OCI-LY3 (cell line): ENCODE measurements at regions not wholly inside any gene's neighbourhood (a gene's known extent, or its start where the extent isn't known, plus 50 kb on each side); places are given as distances from the start of the nearest gene placed in this dataset.

Experiments used
- H2AFZ ChIP-seq: fragments of 200-600, 300-600 bp; shearing (Covaris generic); 2 replicates; pipeline ENCODE4 v1.6.0; 2014; ENCODE audit warnings: antibody characterized with exemption, low read depth, low read length
- H3K27ac ChIP-seq: fragments of 200-600, 300-600 bp; sonication (generic); 2 replicates; pipeline ENCODE4 v1.5.1; 2014; ENCODE audit warnings: mild to moderate bottlenecking, low read length, moderate library complexity, mixed read lengths
- H3K27me3 ChIP-seq: fragments of 200-600, 300-600 bp; sonication (generic); 2 replicates; pipeline ENCODE4 v1.6.1; 2014; ENCODE audit warnings: low read depth, low read length, mixed read lengths
- H3K36me3 ChIP-seq: fragments of 200-600, 300-600 bp; sonication (generic); replicated peaks from 2 replicates; pipeline ENCODE3; 2014; ENCODE audit warnings: low read depth, low read length, mixed read lengths
- H3K4me1 ChIP-seq: fragments of 300-600, 200-600 bp; sonication (generic); 2 replicates; pipeline ENCODE4 v1.6.1; 2014; ENCODE audit warnings: low read length, mixed read lengths
- H3K4me2 ChIP-seq: fragments of 200-600, 300-600 bp; sonication (generic); 2 replicates; pipeline ENCODE4 v1.6.1; 2014; ENCODE audit warnings: low read length, mixed read lengths
- H3K4me3 ChIP-seq: fragments of 300-600, 200-600 bp; sonication (generic); 2 replicates; pipeline ENCODE4 v1.5.1; 2014; ENCODE audit warnings: antibody characterized with exemption, mild to moderate bottlenecking, low read length, moderate library complexity
- H3K79me2 ChIP-seq: fragments of 300-600, 200-600 bp; shearing (Covaris generic); 2 replicates; pipeline ENCODE4 v1.6.1; 2014; ENCODE audit warnings: mild to moderate bottlenecking, low read length, mixed read lengths
- H3K9ac ChIP-seq: fragments of 300-600, 200-600 bp; shearing (Covaris generic); 2 replicates; pipeline ENCODE4 v1.6.0; 2014; ENCODE audit warnings: mild to moderate bottlenecking, low read length, moderate library complexity
- H3K9me3 ChIP-seq: fragments of 200-600, 300-600 bp; shearing (Covaris generic); 2 replicates; pipeline ENCODE4 v1.6.1; 2014; ENCODE audit warnings: low read length, mixed read lengths; ENCODE audit not compliant: insufficient read depth
- H4K20me1 ChIP-seq: fragments of 200-600, 300-600 bp; sonication (generic); 2 replicates; pipeline ENCODE4 v1.6.1; 2016; ENCODE audit warnings: low read length, mixed read lengths; ENCODE audit not compliant: insufficient read depth
- EZH2phosphoT487 ChIP-seq: fragments of 200-600 bp; shearing (Covaris generic); IDR thresholded peaks from 2 replicates; pipeline ENCODE4 v1.6.1; 2018; ENCODE audit warnings: antibody characterized with exemption, mixed run types, low read depth
- TF ChIP-seq, protein P1 (sequence below): fragments of 200-600, 300-600 bp; sonication (generic); IDR thresholded peaks from 2 replicates; pipeline ENCODE4 v1.5.1; 2014; ENCODE audit warnings: antibody characterized with exemption, low read length, low read depth

DNA sequence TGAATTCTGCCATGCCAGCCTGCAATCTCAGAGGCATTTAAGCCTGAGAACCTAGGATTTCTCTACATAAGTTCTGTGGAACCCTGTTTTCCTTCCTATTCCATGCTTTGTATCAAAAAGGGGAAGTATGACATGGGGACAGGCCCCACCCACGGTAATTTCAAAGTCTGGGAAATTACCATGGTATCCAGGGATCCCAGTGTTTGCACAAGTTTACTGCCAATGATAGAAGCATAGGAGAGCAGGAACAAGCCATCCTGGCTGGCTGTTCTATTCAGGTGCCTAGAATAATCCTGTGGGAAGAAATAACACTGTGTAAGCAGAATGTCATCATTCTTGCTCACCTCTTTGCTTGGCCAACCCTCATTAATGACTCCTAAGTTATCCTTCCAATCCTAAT, 53.8 kb upstream of the ATP1B1 start:
- H3K4me1 ChIP-seq, result peaks cover 64% of the 10 kb centered on the region
- H3K4me2 ChIP-seq, result peak overlapping the region; percentile 76
- no peaks in the 10 kb centered on the region for H3K79me2 ChIP-seq
- no peaks in the 10 kb centered on the region for H3K27me3 ChIP-seq
- H3K36me3 ChIP-seq, result peaks cover 7% of the 10 kb centered on the region
- H3K9ac ChIP-seq, result peak overlapping the region; percentile 62
- no peaks in the 10 kb centered on the region for H3K9me3 ChIP-seq
- peak overlapping the region; percentile 56 for H2AFZ ChIP-seq
- H3K27ac ChIP-seq, result peak overlapping the region; percentile 90
- TF ChIP-seq, protein P1, sequence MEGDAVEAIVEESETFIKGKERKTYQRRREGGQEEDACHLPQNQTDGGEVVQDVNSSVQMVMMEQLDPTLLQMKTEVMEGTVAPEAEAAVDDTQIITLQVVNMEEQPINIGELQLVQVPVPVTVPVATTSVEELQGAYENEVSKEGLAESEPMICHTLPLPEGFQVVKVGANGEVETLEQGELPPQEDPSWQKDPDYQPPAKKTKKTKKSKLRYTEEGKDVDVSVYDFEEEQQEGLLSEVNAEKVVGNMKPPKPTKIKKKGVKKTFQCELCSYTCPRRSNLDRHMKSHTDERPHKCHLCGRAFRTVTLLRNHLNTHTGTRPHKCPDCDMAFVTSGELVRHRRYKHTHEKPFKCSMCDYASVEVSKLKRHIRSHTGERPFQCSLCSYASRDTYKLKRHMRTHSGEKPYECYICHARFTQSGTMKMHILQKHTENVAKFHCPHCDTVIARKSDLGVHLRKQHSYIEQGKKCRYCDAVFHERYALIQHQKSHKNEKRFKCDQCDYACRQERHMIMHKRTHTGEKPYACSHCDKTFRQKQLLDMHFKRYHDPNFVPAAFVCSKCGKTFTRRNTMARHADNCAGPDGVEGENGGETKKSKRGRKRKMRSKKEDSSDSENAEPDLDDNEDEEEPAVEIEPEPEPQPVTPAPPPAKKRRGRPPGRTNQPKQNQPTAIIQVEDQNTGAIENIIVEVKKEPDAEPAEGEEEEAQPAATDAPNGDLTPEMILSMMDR, result no peak
- TF ChIP-seq EZH2phosphoT487, result no peak
- no peaks in the 10 kb centered on the region for H4K20me1 ChIP-seq
- peak overlapping the region; percentile 55 for H3K4me3 ChIP-seq

DNA sequence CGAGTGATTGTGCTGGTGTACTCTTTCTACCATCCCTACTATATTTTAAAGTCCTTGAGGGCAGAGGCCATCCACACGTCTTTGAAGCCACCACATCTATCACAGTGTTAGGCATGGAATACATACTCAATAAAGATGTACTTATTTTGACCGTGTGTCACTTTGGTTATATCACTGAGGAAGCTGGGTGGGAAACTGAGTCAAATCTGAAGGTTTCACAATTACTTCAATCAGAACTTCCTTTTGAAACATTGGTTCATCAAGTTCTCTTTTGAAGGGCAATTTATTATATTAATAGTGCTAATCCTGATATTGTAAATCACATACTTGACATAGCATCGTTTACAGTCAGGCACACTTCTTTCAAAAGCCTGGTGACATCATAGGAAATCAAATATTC, 53.3 kb upstream of the ATP1B1 start:
- Histone ChIP-seq H3K9ac (peak overlapping the region; percentile 62; the same call in 1 of the 2 replicates), H3K4me2 (peak overlapping the region; percentile 76), H4K20me1 (no peaks in the 10 kb centered on the region)

More for the DNA sequence above, 53.3 kb upstream of the ATP1B1 start:
- H3K4me3 ChIP-seq, result peak overlapping the region; percentile 55; the same call in 1 of the 2 replicates
- no peaks in the 10 kb centered on the region for H3K79me2 ChIP-seq
- H3K36me3 ChIP-seq, result peaks cover 11% of the 10 kb centered on the region
- TF ChIP-seq, protein P1, result no peak
- TF ChIP-seq EZH2phosphoT487, result no peak
- H2AFZ ChIP-seq, result no peak overlapping the region
- peak overlapping the region; percentile 90 for H3K27ac ChIP-seq
- H3K27me3 ChIP-seq, result no peaks in the 10 kb centered on the region
- no peaks in the 10 kb centered on the region for H3K9me3 ChIP-seq
- peaks cover 64% of the 10 kb centered on the region for H3K4me1 ChIP-seq
